LoVo (cell line): ENCODE measurements at regions not wholly inside any gene's neighbourhood (a gene's known extent, or its start where the extent isn't known, plus 50 kb on each side); places are given as distances from the start of the nearest gene placed in this dataset.

ENCODE experiments used
- DNase-seq: peaks from one replicate; pipeline ENCODE4 v3.0.0-alpha.2; 2016; ENCODE audit warnings: low spot score

GRCh38 chr10:107915215-107915610 lies 750.7 kb upstream of the SORCS1 start:
- no peak for DNase-seq

- no peak for DNase-seq
Measured at GRCh38 chr10:107914450-107915214, 750.1 kb upstream of the SORCS1 start.

GRCh38 chr10:107913317-107914294 lies 749.1 kb upstream of the SORCS1 start:
- no peak for DNase-seq

- DNase-seq, result no peak
Measured at GRCh38 chr10:107901076-107901475, 736.6 kb upstream of the SORCS1 start.

GRCh38 chr10:107900131-107900530 lies 735.6 kb upstream of the SORCS1 start:
- DNase-seq, result no peak

- DNase-seq, result no peak
Measured at GRCh38 chr10:107899502-107900062, 735.1 kb upstream of the SORCS1 start.

- DNase-seq, result no peak
Measured at GRCh38 chr10:107899075-107899474, 734.6 kb upstream of the SORCS1 start.

GRCh38 chr10:107898392-107898791 lies 733.9 kb upstream of the SORCS1 start:
- DNase-seq, result no peak

GRCh38 chr10:107894516-107894915 lies 730.0 kb upstream of the SORCS1 start:
- DNase-seq, result no peak

GRCh38 chr10:107889105-107889504 lies 724.6 kb upstream of the SORCS1 start:
- DNase-seq, result no peak

GRCh38 chr10:107880185-107880584 lies 715.7 kb upstream of the SORCS1 start:
- no peak for DNase-seq

GRCh38 chr10:107873007-107873406 lies 708.5 kb upstream of the SORCS1 start:
- DNase-seq, result no peak

GRCh38 chr10:107865691-107866090 lies 701.2 kb upstream of the SORCS1 start:
- DNase-seq, result no peak

- no peak for DNase-seq
Measured at GRCh38 chr10:107859065-107859464, 694.6 kb upstream of the SORCS1 start.

GRCh38 chr10:107856047-107856315 lies 691.5 kb upstream of the SORCS1 start:
- DNase-seq, result no peak

GRCh38 chr10:107855301-107856046 lies 691.0 kb upstream of the SORCS1 start:
- DNase-seq, result no peak

- no peak for DNase-seq
Measured at GRCh38 chr10:107848726-107849360, 684.3 kb upstream of the SORCS1 start.

- DNase-seq, result no peak
Measured at GRCh38 chr10:107847620-107848019, 683.1 kb upstream of the SORCS1 start.

- no peak for DNase-seq
Measured at GRCh38 chr10:107834706-107835105, 670.2 kb upstream of the SORCS1 start.

GRCh38 chr10:107831772-107832171 lies 667.3 kb upstream of the SORCS1 start:
- DNase-seq, result no peak

- DNase-seq, result no peak
Measured at GRCh38 chr10:107829161-107829560, 664.7 kb upstream of the SORCS1 start.

- DNase-seq, result no peak
Measured at GRCh38 chr10:107826171-107826570, 661.7 kb upstream of the SORCS1 start.
